ENCODE measurements at regions not wholly inside any gene's neighbourhood (a gene's known extent, or its start where the extent isn't known, plus 50 kb on each side); places are given as distances from the start of the nearest gene placed in this dataset.

DNA sequence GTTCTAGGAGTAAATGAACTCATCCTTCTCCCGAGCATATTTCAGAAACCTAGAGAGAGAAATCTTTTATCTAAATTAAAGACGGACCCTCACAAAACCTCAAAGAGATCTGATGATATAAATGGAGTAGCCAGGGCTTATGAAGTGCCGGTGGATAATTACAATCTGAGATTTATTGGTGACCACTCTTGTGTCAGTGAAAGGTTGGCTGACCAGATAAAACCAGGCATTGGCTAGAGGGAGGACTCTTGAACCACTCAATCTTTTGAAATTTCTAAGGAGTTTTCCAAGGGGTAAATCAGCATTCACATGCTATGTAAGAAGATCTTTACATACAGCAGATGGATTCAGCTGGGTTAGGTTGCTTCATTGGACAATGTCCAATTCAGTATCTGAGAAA is 227.3 kb upstream of the MMADHC start:
- Histone ChIP-seq H3K9ac (no peak overlapping the region), H3K27ac (no peak overlapping the region), H4K20me1 (ENCODE audit: insufficient read depth) (no peaks in the 10 kb centered on the region), H3K27me3 (replicated peaks; ENCODE audit: insufficient read depth) (no peaks in the 10 kb centered on the region), H3K9me2 (ENCODE audit: insufficient read depth) (no peaks in the 10 kb centered on the region), H3F3A (ENCODE audit: insufficient read depth) (0 out of 2 replicates have a peak, but pooled peaks cover 7% of the 10 kb centered on the region), H3K9me3 (ENCODE audit: low read depth) (no peaks in the 10 kb centered on the region), H3K4me3 (no peak overlapping the region), H2AFZ (no peak overlapping the region), H3K36me3 (ENCODE audit: low read depth) (no peaks in the 10 kb centered on the region), H3K4me1 (ENCODE audit: insufficient read depth) (peaks cover 10% of the 10 kb centered on the region), H3K4me2 (ENCODE audit: unreplicated experiment) (no peak overlapping the region), H3K79me2 (ENCODE audit: insufficient read depth) (no peaks in the 10 kb centered on the region)
- in situ Hi-C loops (cut with MboI), result no loop called here
- DNase-seq, result no peak
- WGBS, 2 experiments (ENCODE audit: low coverage in 1 of 2, low lambda C conversion rate in 2 of 2, missing lambda C conversion rate in 2 of 2), result 84 to 95% methylated on average over 3 of the region's 3 CpGs
- no peak for TF ChIP-seq EZH2phosphoT487 (IDR thresholded peaks at IDR 0.05; ENCODE audit: insufficient read depth, low read depth)

DNA sequence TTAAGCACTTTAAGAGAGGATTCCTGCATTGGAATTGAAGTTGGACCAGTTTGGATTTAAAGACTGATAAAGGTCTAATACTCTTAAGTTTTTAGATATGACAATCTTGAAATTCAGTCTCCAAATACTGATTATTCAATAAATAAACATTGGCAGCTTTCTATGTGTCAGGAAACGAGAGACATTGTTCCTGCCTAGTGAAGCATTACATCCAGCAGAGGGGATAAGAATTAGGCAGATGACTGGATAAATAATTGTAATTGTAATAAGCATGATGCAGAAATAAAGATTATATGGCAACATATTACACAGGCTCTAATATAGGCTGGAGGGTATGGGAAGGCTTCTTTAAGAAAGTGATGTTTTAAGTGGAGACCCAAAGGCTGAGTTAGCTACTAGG is 226.5 kb upstream of the MMADHC start:
- Histone ChIP-seq H2AFZ (no peak overlapping the region), H3K79me2 (ENCODE audit: insufficient read depth) (no peaks in the 10 kb centered on the region), H3K36me3 (ENCODE audit: low read depth) (no peaks in the 10 kb centered on the region), H3K27ac (no peak overlapping the region), H3K9me3 (ENCODE audit: low read depth) (no peaks in the 10 kb centered on the region), H3K4me3 (no peak overlapping the region), H3K27me3 (replicated peaks; ENCODE audit: insufficient read depth) (no peaks in the 10 kb centered on the region), H3K4me2 (ENCODE audit: unreplicated experiment) (no peak overlapping the region), H3K9me2 (ENCODE audit: insufficient read depth) (no peaks in the 10 kb centered on the region), H3K9ac (no peak overlapping the region), H3K4me1 (ENCODE audit: insufficient read depth) (peaks cover 10% of the 10 kb centered on the region), H4K20me1 (ENCODE audit: insufficient read depth) (no peaks in the 10 kb centered on the region), H3F3A (ENCODE audit: insufficient read depth) (0 out of 2 replicates have a peak, but pooled peaks cover 7% of the 10 kb centered on the region)
- TF ChIP-seq EZH2 (IDR thresholded peaks at IDR 0.05; ENCODE audit: insufficient read depth, poor library complexity, severe bottlenecking), result no peak
- WGBS, 2 experiments (ENCODE audit: low coverage in 1 of 2, low lambda C conversion rate in 2 of 2, missing lambda C conversion rate in 2 of 2), result 73 to 79% methylated on average over 1 of the region's 1 CpG
- DNase-seq, result no peak
- in situ Hi-C loops (cut with MboI), result no loop called here

DNA sequence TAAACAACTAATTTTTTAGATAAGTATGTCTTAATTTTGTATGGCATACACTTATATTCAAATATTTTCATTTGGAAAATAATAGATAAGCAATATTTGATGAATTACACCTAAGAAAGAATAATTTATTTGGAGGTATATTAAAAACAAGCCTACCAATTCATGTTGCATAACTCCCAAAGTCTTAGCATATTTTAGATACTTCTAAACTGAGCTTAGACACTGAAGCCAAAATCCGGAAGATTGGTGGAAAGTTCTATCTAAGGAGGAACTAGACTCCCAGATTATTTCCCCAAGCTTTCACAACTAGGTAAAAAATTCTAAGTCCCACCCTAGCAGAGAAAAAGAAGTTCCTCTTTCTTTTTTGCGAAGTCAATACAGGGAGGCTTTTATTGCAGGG is 221.0 kb upstream of the MMADHC start:
- Histone ChIP-seq H3K4me1 (ENCODE audit: insufficient read depth) (peaks cover 6% of the 10 kb centered on the region; the same call in 1 of the 2 replicates), H3K4me3 (no peak overlapping the region), H3K27me3 (replicated peaks; ENCODE audit: insufficient read depth) (no peaks in the 10 kb centered on the region), H4K20me1 (ENCODE audit: insufficient read depth) (no peaks in the 10 kb centered on the region), H3K9me2 (ENCODE audit: insufficient read depth) (no peaks in the 10 kb centered on the region), H2AFZ (no peak overlapping the region), H3K9ac (no peak overlapping the region), H3K79me2 (ENCODE audit: insufficient read depth) (no peaks in the 10 kb centered on the region), H3F3A (ENCODE audit: insufficient read depth) (no peaks in the 10 kb centered on the region), H3K27ac (no peak overlapping the region), H3K36me3 (ENCODE audit: low read depth) (no peaks in the 10 kb centered on the region), H3K9me3 (ENCODE audit: low read depth) (no peaks in the 10 kb centered on the region), H3K4me2 (ENCODE audit: unreplicated experiment) (peak overlapping the region; percentile 10)
- TF ChIP-seq EZH2phosphoT487 (IDR thresholded peaks at IDR 0.05; ENCODE audit: insufficient read depth, low read depth), result no peak
- TF ChIP-seq EZH2 (IDR thresholded peaks at IDR 0.05; ENCODE audit: insufficient read depth, poor library complexity, severe bottlenecking), result no peak
- 82 to 88% methylated on average over 2 of the region's 2 CpGs for WGBS, 2 experiments (ENCODE audit: low coverage in 1 of 2, low lambda C conversion rate in 2 of 2, missing lambda C conversion rate in 2 of 2)
- DNase-seq, result peak; percentile 18
- in situ Hi-C loops (cut with MboI), result no loop called here

DNA sequence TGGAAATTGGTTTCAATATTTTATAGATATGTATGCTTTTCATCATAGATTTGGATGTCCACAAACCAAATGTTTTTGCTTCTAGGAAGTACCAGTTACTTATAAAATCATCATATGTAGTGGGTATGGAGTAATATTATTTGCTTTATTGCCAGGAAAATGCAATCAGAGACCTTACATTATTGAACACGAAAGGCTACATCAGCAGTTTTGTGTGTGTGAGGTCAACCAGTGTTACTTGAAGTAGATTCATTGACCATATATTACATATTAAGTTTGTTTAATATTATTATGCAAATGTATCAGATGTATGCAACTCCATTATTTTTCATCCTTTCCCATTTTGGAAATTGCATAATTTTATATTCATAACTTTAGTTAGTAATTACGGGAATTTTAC is 219.1 kb upstream of the MMADHC start:
- H4K20me1 ChIP-seq (ENCODE audit: insufficient read depth), result no peaks in the 10 kb centered on the region
- H3K4me1 ChIP-seq (ENCODE audit: insufficient read depth), result peaks cover 6% of the 10 kb centered on the region; the same call in 1 of the 2 replicates
- TF ChIP-seq EZH2phosphoT487 (IDR thresholded peaks at IDR 0.05; ENCODE audit: insufficient read depth, low read depth), result no peak
- no peak for TF ChIP-seq EZH2 (IDR thresholded peaks at IDR 0.05; ENCODE audit: insufficient read depth, poor library complexity, severe bottlenecking)
- no peak overlapping the region for H3K9ac ChIP-seq
- H3K79me2 ChIP-seq (ENCODE audit: insufficient read depth), result no peaks in the 10 kb centered on the region
- no peak overlapping the region for H2AFZ ChIP-seq
- no peaks in the 10 kb centered on the region for H3K9me2 ChIP-seq (ENCODE audit: insufficient read depth)
- no peaks in the 10 kb centered on the region for H3K36me3 ChIP-seq (ENCODE audit: low read depth)
- H3F3A ChIP-seq (ENCODE audit: insufficient read depth), result no peaks in the 10 kb centered on the region
- no peaks in the 10 kb centered on the region for H3K9me3 ChIP-seq (ENCODE audit: low read depth)
- no peak overlapping the region for H3K4me2 ChIP-seq (ENCODE audit: unreplicated experiment)
- 88 to 93% methylated on average over 2 of the region's 2 CpGs for WGBS, 2 experiments (ENCODE audit: low coverage in 1 of 2, low lambda C conversion rate in 2 of 2, missing lambda C conversion rate in 2 of 2)
- H3K27ac ChIP-seq, result no peak overlapping the region
- H3K4me3 ChIP-seq, result no peak overlapping the region
- H3K27me3 ChIP-seq (replicated peaks; ENCODE audit: insufficient read depth), result no peaks in the 10 kb centered on the region
- no peak for DNase-seq
- in situ Hi-C loops (cut with MboI), result no loop called here
